ENCODE measurements at regions not wholly inside any gene's neighbourhood (a gene's known extent, or its start where the extent isn't known, plus 50 kb on each side); places are given as distances from the start of the nearest gene placed in this dataset.
"Not testable (repeated sequence)": the region's sequence is repeated elsewhere in the genome, so short reads cannot be mapped to it uniquely, and the experiment has no call there.

- no peak overlapping the region for H3K27ac Mint-ChIP-seq
- DNase-seq (ENCODE audit: low spot score), result no peak
- H3K36me3 Mint-ChIP-seq, result peaks cover 3% of the 10 kb centered on the region
- no peak for TF ChIP-seq HMGXB4 (CRISPR knock-in tag; IDR thresholded peaks at IDR 0.05)
- TF ChIP-seq TEAD1 (CRISPR knock-in tag; IDR thresholded peaks at IDR 0.05), result no peak
- TF ChIP-seq MYBL2 (CRISPR knock-in tag; IDR thresholded peaks at IDR 0.05), result no peak
- TF ChIP-seq, protein P1, sequence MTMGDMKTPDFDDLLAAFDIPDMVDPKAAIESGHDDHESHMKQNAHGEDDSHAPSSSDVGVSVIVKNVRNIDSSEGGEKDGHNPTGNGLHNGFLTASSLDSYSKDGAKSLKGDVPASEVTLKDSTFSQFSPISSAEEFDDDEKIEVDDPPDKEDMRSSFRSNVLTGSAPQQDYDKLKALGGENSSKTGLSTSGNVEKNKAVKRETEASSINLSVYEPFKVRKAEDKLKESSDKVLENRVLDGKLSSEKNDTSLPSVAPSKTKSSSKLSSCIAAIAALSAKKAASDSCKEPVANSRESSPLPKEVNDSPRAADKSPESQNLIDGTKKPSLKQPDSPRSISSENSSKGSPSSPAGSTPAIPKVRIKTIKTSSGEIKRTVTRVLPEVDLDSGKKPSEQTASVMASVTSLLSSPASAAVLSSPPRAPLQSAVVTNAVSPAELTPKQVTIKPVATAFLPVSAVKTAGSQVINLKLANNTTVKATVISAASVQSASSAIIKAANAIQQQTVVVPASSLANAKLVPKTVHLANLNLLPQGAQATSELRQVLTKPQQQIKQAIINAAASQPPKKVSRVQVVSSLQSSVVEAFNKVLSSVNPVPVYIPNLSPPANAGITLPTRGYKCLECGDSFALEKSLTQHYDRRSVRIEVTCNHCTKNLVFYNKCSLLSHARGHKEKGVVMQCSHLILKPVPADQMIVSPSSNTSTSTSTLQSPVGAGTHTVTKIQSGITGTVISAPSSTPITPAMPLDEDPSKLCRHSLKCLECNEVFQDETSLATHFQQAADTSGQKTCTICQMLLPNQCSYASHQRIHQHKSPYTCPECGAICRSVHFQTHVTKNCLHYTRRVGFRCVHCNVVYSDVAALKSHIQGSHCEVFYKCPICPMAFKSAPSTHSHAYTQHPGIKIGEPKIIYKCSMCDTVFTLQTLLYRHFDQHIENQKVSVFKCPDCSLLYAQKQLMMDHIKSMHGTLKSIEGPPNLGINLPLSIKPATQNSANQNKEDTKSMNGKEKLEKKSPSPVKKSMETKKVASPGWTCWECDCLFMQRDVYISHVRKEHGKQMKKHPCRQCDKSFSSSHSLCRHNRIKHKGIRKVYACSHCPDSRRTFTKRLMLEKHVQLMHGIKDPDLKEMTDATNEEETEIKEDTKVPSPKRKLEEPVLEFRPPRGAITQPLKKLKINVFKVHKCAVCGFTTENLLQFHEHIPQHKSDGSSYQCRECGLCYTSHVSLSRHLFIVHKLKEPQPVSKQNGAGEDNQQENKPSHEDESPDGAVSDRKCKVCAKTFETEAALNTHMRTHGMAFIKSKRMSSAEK (CRISPR knock-in tag; IDR thresholded peaks at IDR 0.05; ENCODE audit: borderline replicate concordance), result no peak
- no peak for TF ChIP-seq ETV6 (CRISPR knock-in tag; IDR thresholded peaks at IDR 0.05)
- TF ChIP-seq ZNF423 (CRISPR knock-in tag; IDR thresholded peaks at IDR 0.05), result no peak
- no peak for TF ChIP-seq EMX1 (CRISPR knock-in tag; IDR thresholded peaks at IDR 0.05)
- no peak for TF ChIP-seq KAT7 (CRISPR knock-in tag; IDR thresholded peaks at IDR 0.05; ENCODE audit: borderline replicate concordance)
- TF ChIP-seq JUN (CRISPR knock-in tag; IDR thresholded peaks at IDR 0.05), result no peak
- no peak for TF ChIP-seq ZNF219 (CRISPR knock-in tag; IDR thresholded peaks at IDR 0.05; ENCODE audit: borderline replicate concordance)
- TF ChIP-seq ZBTB21 (CRISPR knock-in tag; IDR thresholded peaks at IDR 0.05; ENCODE audit: borderline replicate concordance), result no peak
- no peak for TF ChIP-seq RELA (CRISPR knock-in tag; IDR thresholded peaks at IDR 0.05; ENCODE audit: borderline replicate concordance)
- CTCF ChIA-PET, result no interaction called here
- H3K4me1 Mint-ChIP-seq, result peaks cover 3% of the 10 kb centered on the region; the same call in 1 of the 2 replicates
- no peak overlapping the region for H3K4me3 Mint-ChIP-seq
- peaks cover under 1% of the 10 kb centered on the region; the same call in 1 of the 2 replicates for H3K27me3 Mint-ChIP-seq (ENCODE audit: low read depth)
- ATAC-seq, result no peak
- POLR2A ChIA-PET, result no interaction called here
- H3K9me3 Mint-ChIP-seq, result peaks cover 13% of the 10 kb centered on the region
Observed at GRCh38 chr3:56951366-56951765, 109.1 kb upstream of the SPATA12 start.

GRCh38 chr3:56945378-56945777, 115.1 kb upstream of the SPATA12 start:
- H3K27me3 Mint-ChIP-seq (ENCODE audit: low read depth); H3K4me1 Mint-ChIP-seq; H3K4me3 Mint-ChIP-seq; POLR2A ChIA-PET; CTCF ChIA-PET; ATAC-seq; H3K27ac Mint-ChIP-seq; DNase-seq (ENCODE audit: low spot score): not testable (repeated sequence)
- peaks cover 36% of the 10 kb centered on the region for H3K9me3 Mint-ChIP-seq
- peaks cover 25% of the 10 kb centered on the region for H3K36me3 Mint-ChIP-seq

GRCh38 chr3:56942523-56942922, 117.9 kb upstream of the SPATA12 start:
- H3K4me1 Mint-ChIP-seq, result no peaks in the 10 kb centered on the region
- H3K27ac Mint-ChIP-seq, result no peak overlapping the region
- no peak for DNase-seq (ENCODE audit: low spot score)
- no peak for ATAC-seq
- peaks cover 32% of the 10 kb centered on the region for H3K9me3 Mint-ChIP-seq
- H3K27me3 Mint-ChIP-seq (ENCODE audit: low read depth), result peaks cover 8% of the 10 kb centered on the region
- CTCF ChIA-PET, result interaction anchor here (1.3 to 1.8 kb wide), 2 partner anchors 47 to 143 kb away, joined by 3 to 5 read pairs; no protein-coding TSS in a partner anchor
- no peak overlapping the region for H3K4me3 Mint-ChIP-seq
- H3K36me3 Mint-ChIP-seq, result peaks cover 25% of the 10 kb centered on the region
- POLR2A ChIA-PET, result no interaction called here
- TF ChIP-seq NR1H2 (CRISPR knock-in tag; IDR thresholded peaks at IDR 0.05) (no peak), IRF2 (CRISPR knock-in tag; IDR thresholded peaks at IDR 0.05; ENCODE audit: borderline replicate concordance, low read depth) (no peak), E2F5 (CRISPR knock-in tag; IDR thresholded peaks at IDR 0.05) (no peak), ZNF416 (CRISPR knock-in tag; IDR thresholded peaks at IDR 0.05) (no peak), ATF3 (CRISPR knock-in tag; conservative IDR thresholded peaks at IDR 0.05) (no peak), ATF1 (CRISPR knock-in tag; IDR thresholded peaks at IDR 0.05) (no peak), ZNF232 (CRISPR knock-in tag; IDR thresholded peaks at IDR 0.05) (no peak), ZNF121 (CRISPR knock-in tag; IDR thresholded peaks at IDR 0.05) (no peak), JAZF1 (CRISPR knock-in tag; IDR thresholded peaks at IDR 0.05) (no peak)
- TF ChIP-seq, protein P2, sequence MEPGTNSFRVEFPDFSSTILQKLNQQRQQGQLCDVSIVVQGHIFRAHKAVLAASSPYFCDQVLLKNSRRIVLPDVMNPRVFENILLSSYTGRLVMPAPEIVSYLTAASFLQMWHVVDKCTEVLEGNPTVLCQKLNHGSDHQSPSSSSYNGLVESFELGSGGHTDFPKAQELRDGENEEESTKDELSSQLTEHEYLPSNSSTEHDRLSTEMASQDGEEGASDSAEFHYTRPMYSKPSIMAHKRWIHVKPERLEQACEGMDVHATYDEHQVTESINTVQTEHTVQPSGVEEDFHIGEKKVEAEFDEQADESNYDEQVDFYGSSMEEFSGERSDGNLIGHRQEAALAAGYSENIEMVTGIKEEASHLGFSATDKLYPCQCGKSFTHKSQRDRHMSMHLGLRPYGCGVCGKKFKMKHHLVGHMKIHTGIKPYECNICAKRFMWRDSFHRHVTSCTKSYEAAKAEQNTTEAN (CRISPR knock-in tag; IDR thresholded peaks at IDR 0.05), result no peak
- TF ChIP-seq, protein P3, sequence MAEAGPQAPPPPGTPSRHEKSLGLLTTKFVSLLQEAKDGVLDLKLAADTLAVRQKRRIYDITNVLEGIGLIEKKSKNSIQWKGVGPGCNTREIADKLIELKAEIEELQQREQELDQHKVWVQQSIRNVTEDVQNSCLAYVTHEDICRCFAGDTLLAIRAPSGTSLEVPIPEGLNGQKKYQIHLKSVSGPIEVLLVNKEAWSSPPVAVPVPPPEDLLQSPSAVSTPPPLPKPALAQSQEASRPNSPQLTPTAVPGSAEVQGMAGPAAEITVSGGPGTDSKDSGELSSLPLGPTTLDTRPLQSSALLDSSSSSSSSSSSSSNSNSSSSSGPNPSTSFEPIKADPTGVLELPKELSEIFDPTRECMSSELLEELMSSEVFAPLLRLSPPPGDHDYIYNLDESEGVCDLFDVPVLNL (CRISPR knock-in tag; IDR thresholded peaks at IDR 0.05; ENCODE audit: borderline replicate concordance, low read depth), result no peak
- TF ChIP-seq, protein P4, sequence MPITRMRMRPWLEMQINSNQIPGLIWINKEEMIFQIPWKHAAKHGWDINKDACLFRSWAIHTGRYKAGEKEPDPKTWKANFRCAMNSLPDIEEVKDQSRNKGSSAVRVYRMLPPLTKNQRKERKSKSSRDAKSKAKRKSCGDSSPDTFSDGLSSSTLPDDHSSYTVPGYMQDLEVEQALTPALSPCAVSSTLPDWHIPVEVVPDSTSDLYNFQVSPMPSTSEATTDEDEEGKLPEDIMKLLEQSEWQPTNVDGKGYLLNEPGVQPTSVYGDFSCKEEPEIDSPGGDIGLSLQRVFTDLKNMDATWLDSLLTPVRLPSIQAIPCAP (CRISPR knock-in tag; IDR thresholded peaks at IDR 0.05), result no peak
